BJ (cell line): ENCODE measurements at regions not wholly inside any gene's neighbourhood (a gene's known extent, or its start where the extent isn't known, plus 50 kb on each side); places are given as distances from the start of the nearest gene placed in this dataset.

ENCODE experiments used
- CTCF ChIA-PET: fragments of 350-600 bp; formaldehyde crosslinking; extraction: SDS; loops from one replicate; lab custom pipeline; 2021; ENCODE audit warnings: antibody characterized with exemption, inconsistent platforms; lab: Yijun Ruan, JAX
- POLR2A ChIA-PET: fragments of 300-600 bp; sonication (Branson Sonifier 250); formaldehyde crosslinking; extraction: SDS; loops from one replicate; lab custom pipeline; 2021; ENCODE audit warnings: antibody characterized with exemption; lab: Charles Lee
- DNase-seq: peaks from one replicate; pipeline ENCODE4 v3.0.0-alpha.2; 2011; ENCODE audit warnings: low read depth
- H3K27me3 ChIP-seq: 2 replicates; pipeline ENCODE4 v1.6.0; 2011; ENCODE audit warnings: low read length; ENCODE audit not compliant: control insufficient read depth, insufficient read depth
- H3K36me3 ChIP-seq: 2 replicates; pipeline ENCODE4 v1.5.1; 2011; ENCODE audit warnings: low read length; ENCODE audit not compliant: control insufficient read depth, insufficient read depth
- H3K4me3 ChIP-seq: 2 replicates; pipeline ENCODE4 v1.5.1; 2011; ENCODE audit warnings: low read depth, mild to moderate bottlenecking, control low read depth, low read length
- TF ChIP-seq, protein P1 (sequence below): IDR thresholded peaks from 2 replicates; pipeline ENCODE4 v1.5.1; 2011; ENCODE audit warnings: low read depth, mild to moderate bottlenecking, control low read depth, inconsistent platforms, low read length, moderate library complexity; ENCODE audit not compliant: insufficient read depth

DNA sequence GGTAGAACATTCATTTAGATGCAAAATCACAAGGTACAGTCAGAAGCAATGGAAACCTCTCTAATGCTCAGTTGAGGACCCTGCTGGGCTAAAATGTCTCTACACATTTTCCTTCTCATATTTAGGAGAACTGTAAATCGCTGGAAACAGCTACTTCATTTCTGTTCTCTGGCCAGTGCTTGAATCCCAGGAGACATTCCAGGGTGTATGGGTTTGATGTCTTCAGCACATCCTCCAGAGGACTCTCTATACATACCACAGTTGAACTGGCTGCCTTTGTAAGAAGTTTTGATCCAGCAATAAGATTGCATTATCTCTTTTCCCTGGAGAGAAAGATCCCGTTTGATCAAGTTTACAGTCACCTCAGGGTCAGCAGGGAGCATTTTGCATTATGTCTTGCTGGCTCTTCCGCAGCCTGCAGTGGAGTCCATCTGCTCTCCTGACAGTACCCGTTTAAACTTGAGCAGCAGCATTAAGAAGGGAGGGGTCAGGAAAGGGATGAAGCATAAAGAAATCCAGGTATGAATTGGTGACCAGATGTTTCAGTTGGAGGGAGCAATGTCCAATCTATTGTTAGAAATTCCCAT, 676.0 kb downstream of the EPHA3 start:
- POLR2A ChIA-PET: no interaction called here
- TF ChIP-seq, protein P1, sequence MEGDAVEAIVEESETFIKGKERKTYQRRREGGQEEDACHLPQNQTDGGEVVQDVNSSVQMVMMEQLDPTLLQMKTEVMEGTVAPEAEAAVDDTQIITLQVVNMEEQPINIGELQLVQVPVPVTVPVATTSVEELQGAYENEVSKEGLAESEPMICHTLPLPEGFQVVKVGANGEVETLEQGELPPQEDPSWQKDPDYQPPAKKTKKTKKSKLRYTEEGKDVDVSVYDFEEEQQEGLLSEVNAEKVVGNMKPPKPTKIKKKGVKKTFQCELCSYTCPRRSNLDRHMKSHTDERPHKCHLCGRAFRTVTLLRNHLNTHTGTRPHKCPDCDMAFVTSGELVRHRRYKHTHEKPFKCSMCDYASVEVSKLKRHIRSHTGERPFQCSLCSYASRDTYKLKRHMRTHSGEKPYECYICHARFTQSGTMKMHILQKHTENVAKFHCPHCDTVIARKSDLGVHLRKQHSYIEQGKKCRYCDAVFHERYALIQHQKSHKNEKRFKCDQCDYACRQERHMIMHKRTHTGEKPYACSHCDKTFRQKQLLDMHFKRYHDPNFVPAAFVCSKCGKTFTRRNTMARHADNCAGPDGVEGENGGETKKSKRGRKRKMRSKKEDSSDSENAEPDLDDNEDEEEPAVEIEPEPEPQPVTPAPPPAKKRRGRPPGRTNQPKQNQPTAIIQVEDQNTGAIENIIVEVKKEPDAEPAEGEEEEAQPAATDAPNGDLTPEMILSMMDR: no peak
- Histone ChIP-seq H3K27me3 (no peaks in the 10 kb centered on the region), H3K36me3 (no peaks in the 10 kb centered on the region), H3K4me3 (no peak overlapping the region)
- CTCF ChIA-PET: no interaction called here
- no peak for DNase-seq

DNA sequence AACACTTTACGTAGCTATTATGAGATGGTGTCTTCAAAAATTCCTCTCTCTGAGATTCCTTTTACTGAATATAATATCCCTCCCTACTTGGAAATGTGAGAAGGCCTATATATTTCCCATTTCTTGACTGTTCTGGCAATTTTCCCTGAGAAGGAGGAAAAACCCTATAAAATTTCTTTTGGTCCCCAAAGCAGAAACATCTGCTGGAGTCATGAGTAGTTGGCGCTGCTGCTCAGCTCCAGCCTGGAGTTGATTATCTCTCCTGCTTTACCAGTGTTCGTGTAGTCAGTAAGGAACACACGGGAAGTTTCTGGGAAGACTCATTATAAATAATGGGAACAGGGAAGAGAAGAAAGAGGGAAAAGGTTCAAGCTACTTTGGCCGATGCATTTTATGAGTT, 680.1 kb downstream of the EPHA3 start:
- Histone ChIP-seq H3K27me3 (no peaks in the 10 kb centered on the region), H3K4me3 (no peak overlapping the region), H3K36me3 (no peaks in the 10 kb centered on the region)
- ChIA-PET POLR2A (no interaction called here), CTCF (interaction anchor here (0.7 kb wide), 1 partner anchor 63 kb away, joined by 3 read pairs; no protein-coding TSS in a partner anchor)
- TF ChIP-seq, protein P1: no peak
- DNase-seq: no peak

DNA sequence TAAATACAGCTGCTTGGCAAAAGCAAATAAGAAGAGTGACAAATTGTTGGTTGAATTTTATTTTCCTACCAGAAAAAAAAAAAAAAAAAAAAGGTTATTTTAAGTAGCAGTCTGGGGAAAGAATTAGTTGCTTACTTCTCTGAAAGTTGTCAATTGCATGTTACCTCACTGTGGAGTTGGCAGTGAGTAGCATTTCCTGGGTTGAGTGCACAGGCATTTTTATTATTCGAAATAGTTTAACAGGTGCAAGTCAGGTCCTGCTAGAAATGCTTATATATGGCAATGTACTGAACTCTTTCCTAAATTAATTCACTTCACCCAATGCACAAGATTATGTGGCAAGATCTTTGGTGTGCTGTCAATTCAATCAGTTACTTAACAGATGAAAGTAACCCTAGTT, 680.6 kb downstream of the EPHA3 start:
- POLR2A ChIA-PET: no interaction called here

DNA sequence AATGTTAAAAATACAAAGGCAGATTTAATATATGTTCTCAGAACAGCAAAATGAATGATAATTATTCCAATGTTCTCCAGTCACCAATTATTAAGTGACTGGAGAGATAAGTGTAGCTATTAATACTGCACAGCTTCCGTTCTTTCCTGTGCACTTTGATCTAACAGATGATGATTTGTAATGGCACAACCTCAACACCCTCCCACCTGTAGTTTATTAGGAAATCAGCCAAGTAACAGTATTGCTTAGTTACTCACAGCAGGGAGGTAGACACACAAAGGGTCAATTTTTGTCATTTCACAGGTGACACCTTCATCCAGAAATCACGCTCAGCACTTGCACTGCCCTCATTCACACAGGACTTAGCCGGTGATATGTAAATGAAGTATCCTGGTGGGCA, 688.1 kb downstream of the EPHA3 start:
- no peaks in the 10 kb centered on the region for H3K27me3 ChIP-seq
- no peak overlapping the region for H3K4me3 ChIP-seq
- TF ChIP-seq, protein P1: no peak
- no peak for DNase-seq
- POLR2A ChIA-PET: no interaction called here
- CTCF ChIA-PET: no interaction called here
- no peaks in the 10 kb centered on the region for H3K36me3 ChIP-seq

More for the DNA sequence above, 680.6 kb downstream of the EPHA3 start:
- no peaks in the 10 kb centered on the region for H3K27me3 ChIP-seq
- no peak overlapping the region for H3K4me3 ChIP-seq
- CTCF ChIA-PET: no interaction called here
- no peak for DNase-seq
- H3K36me3 ChIP-seq: no peaks in the 10 kb centered on the region
- TF ChIP-seq, protein P1: no peak

DNA sequence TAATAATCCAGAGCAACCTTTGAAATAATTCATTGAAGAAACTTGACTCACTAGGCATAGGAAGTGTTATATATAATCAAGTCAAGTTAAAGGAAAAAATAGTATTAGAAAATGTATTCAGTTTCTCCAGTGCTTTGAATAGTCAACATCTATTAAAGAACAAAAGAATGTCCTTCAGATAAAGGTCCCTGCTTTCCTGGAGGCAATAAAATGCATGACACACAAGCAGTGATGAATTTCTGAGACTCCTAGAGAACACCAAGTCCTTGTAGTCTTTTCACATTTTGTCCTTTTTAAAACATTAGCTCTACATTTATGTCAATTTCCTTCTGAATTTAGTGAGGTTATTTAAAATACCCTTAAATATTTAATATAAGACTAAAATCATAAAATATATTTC, 695.5 kb downstream of the EPHA3 start:
- H3K27me3 ChIP-seq: no peaks in the 10 kb centered on the region
- ChIA-PET CTCF (no interaction called here), POLR2A (no interaction called here)
- no peak overlapping the region for H3K4me3 ChIP-seq
- TF ChIP-seq, protein P1: no peak
- H3K36me3 ChIP-seq: no peaks in the 10 kb centered on the region
- DNase-seq: no peak
